BJ (cell line): ENCODE measurements at regions not wholly inside any gene's neighbourhood (a gene's known extent, or its start where the extent isn't known, plus 50 kb on each side); places are given as distances from the start of the nearest gene placed in this dataset.

Experiments
- CTCF ChIA-PET: fragments of 350-600 bp; formaldehyde crosslinking; extraction: SDS; loops from one replicate; lab custom pipeline; 2021; ENCODE audit warnings: antibody characterized with exemption, inconsistent platforms; lab: Yijun Ruan, JAX
- POLR2A ChIA-PET: fragments of 300-600 bp; sonication (Branson Sonifier 250); formaldehyde crosslinking; extraction: SDS; loops from one replicate; lab custom pipeline; 2021; ENCODE audit warnings: antibody characterized with exemption; lab: Charles Lee
- DNase-seq: peaks from one replicate; pipeline ENCODE4 v3.0.0-alpha.2; 2011; ENCODE audit warnings: low read depth
- H3K27me3 ChIP-seq: 2 replicates; pipeline ENCODE4 v1.6.0; 2011; ENCODE audit warnings: low read length; ENCODE audit not compliant: control insufficient read depth, insufficient read depth
- H3K36me3 ChIP-seq: 2 replicates; pipeline ENCODE4 v1.5.1; 2011; ENCODE audit warnings: low read length; ENCODE audit not compliant: control insufficient read depth, insufficient read depth
- H3K4me3 ChIP-seq: 2 replicates; pipeline ENCODE4 v1.5.1; 2011; ENCODE audit warnings: low read depth, mild to moderate bottlenecking, control low read depth, low read length
- CTCF ChIP-seq: IDR thresholded peaks from 2 replicates; pipeline ENCODE4 v1.5.1; 2011; ENCODE audit warnings: low read depth, mild to moderate bottlenecking, control low read depth, inconsistent platforms, low read length, moderate library complexity; ENCODE audit not compliant: insufficient read depth

DNA sequence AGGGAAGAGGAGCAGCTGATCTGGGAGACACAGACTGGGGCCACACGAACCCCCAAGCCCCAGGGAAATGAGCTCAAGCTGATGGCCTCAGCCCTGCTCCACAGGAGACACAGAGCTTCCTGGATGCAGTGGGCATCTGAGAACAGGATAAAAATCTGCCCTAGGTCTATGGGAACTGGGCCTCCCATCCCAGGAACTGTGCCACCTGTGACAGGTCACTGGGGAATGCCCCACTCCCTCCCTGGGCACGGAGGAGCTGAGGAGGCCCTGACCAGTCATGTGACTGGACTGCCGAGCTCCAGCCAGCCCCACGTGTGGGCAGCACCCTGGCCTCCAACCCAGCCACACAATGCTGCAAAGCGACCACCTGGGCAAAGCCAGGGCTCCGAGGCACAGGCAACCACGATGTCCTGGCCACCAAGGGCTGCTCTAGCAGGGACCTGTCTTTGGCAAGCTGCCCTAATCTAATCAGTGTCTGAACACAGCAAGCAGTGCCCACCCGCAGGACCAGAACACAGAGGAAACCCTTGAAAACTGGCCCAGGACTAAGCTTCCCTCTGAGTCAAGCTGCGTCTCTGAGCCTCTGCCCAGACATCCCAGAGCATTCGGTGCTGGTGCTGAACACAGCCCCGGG, 57.8 kb upstream of the ID2 start:
- CTCF ChIA-PET, result no interaction called here
- Histone ChIP-seq H3K27me3 (no peaks in the 10 kb centered on the region; the same call in 1 of the 2 replicates), H3K4me3 (no peak overlapping the region), H3K36me3 (no peaks in the 10 kb centered on the region)
- POLR2A ChIA-PET, result no interaction called here
- DNase-seq, result no peak
- TF ChIP-seq CTCF, result no peak

DNA sequence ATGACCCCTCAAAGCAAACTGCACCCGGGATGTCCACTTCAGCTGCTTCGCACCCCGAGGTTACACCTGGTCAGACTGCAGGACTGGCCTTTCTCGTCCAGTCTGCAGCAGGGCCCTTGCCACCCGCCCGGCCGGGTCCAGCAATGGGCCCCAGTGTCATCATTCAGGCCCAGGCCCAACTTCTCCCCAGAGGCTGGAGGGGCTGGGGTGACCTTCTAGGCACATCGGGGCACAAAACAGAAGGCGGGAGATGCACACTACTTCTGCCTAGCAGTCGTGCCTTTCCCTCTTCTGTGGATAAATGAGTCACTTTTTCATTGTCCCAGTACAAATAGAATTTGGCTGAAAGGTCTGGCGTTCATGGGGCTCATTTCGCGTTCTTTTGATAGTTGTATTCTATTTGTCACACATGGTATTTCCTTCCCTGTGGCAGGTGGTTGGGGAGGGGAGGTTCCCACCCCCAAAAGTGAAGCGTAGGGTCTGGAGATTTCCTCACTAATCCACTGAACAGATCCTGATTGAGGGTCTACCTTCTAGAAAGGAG, 56.9 kb upstream of the ID2 start:
- ChIA-PET CTCF (no interaction called here), POLR2A (no interaction called here)
- no peak for TF ChIP-seq CTCF

GRCh38 chr2:8625399-8626300, 56.2 kb upstream of the ID2 start:
- no peak for DNase-seq
- no peaks in the 10 kb centered on the region for H3K36me3 ChIP-seq
- CTCF ChIA-PET, result no interaction called here
- POLR2A ChIA-PET, result no interaction called here
- no peaks in the 10 kb centered on the region for H3K27me3 ChIP-seq
- no peak for TF ChIP-seq CTCF
- H3K4me3 ChIP-seq, result no peak overlapping the region

More for the DNA sequence above, 56.9 kb upstream of the ID2 start:
- no peak overlapping the region for H3K4me3 ChIP-seq
- no peak for DNase-seq
- no peaks in the 10 kb centered on the region for H3K27me3 ChIP-seq
- H3K36me3 ChIP-seq, result no peaks in the 10 kb centered on the region

GRCh38 chr2:8626572-8626971, 55.3 kb upstream of the ID2 start:
- TF ChIP-seq CTCF, result no peak
- Histone ChIP-seq H3K4me3 (no peak overlapping the region), H3K27me3 (no peaks in the 10 kb centered on the region), H3K36me3 (no peaks in the 10 kb centered on the region)
- POLR2A ChIA-PET, result no interaction called here
- CTCF ChIA-PET, result interaction anchor here (0.6 kb wide), 1 partner anchor 120 kb away, joined by 3 read pairs; no protein-coding TSS in a partner anchor
- DNase-seq, result no peak

- H3K36me3 ChIP-seq, result no peaks in the 10 kb centered on the region
- no peak for TF ChIP-seq CTCF
- DNase-seq, result no peak
- H3K4me3 ChIP-seq, result no peak overlapping the region
- POLR2A ChIA-PET, result no interaction called here
- no peaks in the 10 kb centered on the region for H3K27me3 ChIP-seq
- CTCF ChIA-PET, result no interaction called here
Measured at GRCh38 chr2:8627019-8627691, 54.7 kb upstream of the ID2 start.
